ENCODE measurements at regions not wholly inside any gene's neighbourhood (a gene's known extent, or its start where the extent isn't known, plus 50 kb on each side); places are given as distances from the start of the nearest gene placed in this dataset.

- TF ChIP-seq TAF1 (IDR thresholded peaks at IDR 0.05; ENCODE audit: low read depth, low read length) = no peak
- DNase-seq (ENCODE audit: insufficient read length, low spot score) = no peak
- no peak for FAIRE-seq
Measured at GRCh38 chr21:15132781-15133180, 68.0 kb upstream of the NRIP1 start.

- TF ChIP-seq PAX5 (IDR thresholded peaks at IDR 0.05; ENCODE audit: insufficient read depth, low read length, severe bottlenecking) (no peak), SPI1 (IDR thresholded peaks at IDR 0.05; ENCODE audit: low read depth, low read length) (no peak), POU2F2 (IDR thresholded peaks at IDR 0.05; ENCODE audit: low read depth, low read length) (no peak), TAF1 (IDR thresholded peaks at IDR 0.05; ENCODE audit: low read depth, low read length) (no peak), POLR2AphosphoS5 (IDR thresholded peaks at IDR 0.05; ENCODE audit: low read depth, low read length) (no peak), POLR2A (IDR thresholded peaks at IDR 0.05; ENCODE audit: low read depth, low read length) (no peak)
- FAIRE-seq (no peak), DNase-seq (ENCODE audit: insufficient read length, low spot score) (no peak)
Measured at GRCh38 chr21:15134701-15135470, 70.1 kb upstream of the NRIP1 start.

GRCh38 chr21:15135867-15136629, 71.2 kb upstream of the NRIP1 start:
- DNase-seq (ENCODE audit: insufficient read length, low spot score) = no peak
- no peak for FAIRE-seq
- TF ChIP-seq SPI1 (IDR thresholded peaks at IDR 0.05; ENCODE audit: low read depth, low read length) (no peak), TAF1 (IDR thresholded peaks at IDR 0.05; ENCODE audit: low read depth, low read length) (no peak), POLR2A (IDR thresholded peaks at IDR 0.05; ENCODE audit: low read depth, low read length) (no peak), PAX5 (IDR thresholded peaks at IDR 0.05; ENCODE audit: insufficient read depth, low read length, severe bottlenecking) (no peak), POU2F2 (IDR thresholded peaks at IDR 0.05; ENCODE audit: low read depth, low read length) (no peak), POLR2AphosphoS5 (IDR thresholded peaks at IDR 0.05; ENCODE audit: low read depth, low read length) (no peak)

- no peak for TF ChIP-seq POLR2AphosphoS5 (IDR thresholded peaks at IDR 0.05; ENCODE audit: low read depth, low read length)
- TF ChIP-seq PAX5 (IDR thresholded peaks at IDR 0.05; ENCODE audit: insufficient read depth, low read length, severe bottlenecking) = no peak
- no peak for TF ChIP-seq POLR2A (IDR thresholded peaks at IDR 0.05; ENCODE audit: low read depth, low read length)
- no peak for TF ChIP-seq POU2F2 (IDR thresholded peaks at IDR 0.05; ENCODE audit: low read depth, low read length)
- TF ChIP-seq SPI1 (IDR thresholded peaks at IDR 0.05; ENCODE audit: low read depth, low read length) = no peak
- TF ChIP-seq TAF1 (IDR thresholded peaks at IDR 0.05; ENCODE audit: low read depth, low read length) = no peak
- DNase-seq (ENCODE audit: insufficient read length, low spot score) = no peak
- FAIRE-seq = no peak
Measured at GRCh38 chr21:15138490-15138889, 73.7 kb upstream of the NRIP1 start.

GRCh38 chr21:15139898-15140297, 75.1 kb upstream of the NRIP1 start:
- no peak for FAIRE-seq
- DNase-seq (ENCODE audit: insufficient read length, low spot score) = no peak
- TF ChIP-seq POLR2A (IDR thresholded peaks at IDR 0.05; ENCODE audit: low read depth, low read length) = no peak
- no peak for TF ChIP-seq POLR2AphosphoS5 (IDR thresholded peaks at IDR 0.05; ENCODE audit: low read depth, low read length)
- no peak for TF ChIP-seq POU2F2 (IDR thresholded peaks at IDR 0.05; ENCODE audit: low read depth, low read length)

GRCh38 chr21:15140321-15141019, 75.7 kb upstream of the NRIP1 start:
- FAIRE-seq = no peak
- DNase-seq (ENCODE audit: insufficient read length, low spot score) = no peak
- TF ChIP-seq PAX5 (IDR thresholded peaks at IDR 0.05; ENCODE audit: insufficient read depth, low read length, severe bottlenecking) (no peak), POLR2A (IDR thresholded peaks at IDR 0.05; ENCODE audit: low read depth, low read length) (no peak), POU2F2 (IDR thresholded peaks at IDR 0.05; ENCODE audit: low read depth, low read length) (no peak), TAF1 (IDR thresholded peaks at IDR 0.05; ENCODE audit: low read depth, low read length) (no peak), SPI1 (IDR thresholded peaks at IDR 0.05; ENCODE audit: low read depth, low read length) (no peak), POLR2AphosphoS5 (IDR thresholded peaks at IDR 0.05; ENCODE audit: low read depth, low read length) (no peak)

GRCh38 chr21:15141261-15141970, 76.6 kb upstream of the NRIP1 start:
- no peak for DNase-seq (ENCODE audit: insufficient read length, low spot score)
- no peak for FAIRE-seq
- TF ChIP-seq PAX5 (IDR thresholded peaks at IDR 0.05; ENCODE audit: insufficient read depth, low read length, severe bottlenecking) = no peak
- TF ChIP-seq POLR2A (IDR thresholded peaks at IDR 0.05; ENCODE audit: low read depth, low read length) = no peak
- TF ChIP-seq POU2F2 (IDR thresholded peaks at IDR 0.05; ENCODE audit: low read depth, low read length) = no peak
- TF ChIP-seq TAF1 (IDR thresholded peaks at IDR 0.05; ENCODE audit: low read depth, low read length) = no peak
- TF ChIP-seq SPI1 (IDR thresholded peaks at IDR 0.05; ENCODE audit: low read depth, low read length) = no peak
- no peak for TF ChIP-seq POLR2AphosphoS5 (IDR thresholded peaks at IDR 0.05; ENCODE audit: low read depth, low read length)

- no peak for TF ChIP-seq SPI1 (IDR thresholded peaks at IDR 0.05; ENCODE audit: low read depth, low read length)
- TF ChIP-seq PAX5 (IDR thresholded peaks at IDR 0.05; ENCODE audit: insufficient read depth, low read length, severe bottlenecking) = no peak
- TF ChIP-seq POLR2AphosphoS5 (IDR thresholded peaks at IDR 0.05; ENCODE audit: low read depth, low read length) = no peak
- TF ChIP-seq POLR2A (IDR thresholded peaks at IDR 0.05; ENCODE audit: low read depth, low read length) = no peak
- TF ChIP-seq POU2F2 (IDR thresholded peaks at IDR 0.05; ENCODE audit: low read depth, low read length) = no peak
- no peak for TF ChIP-seq TAF1 (IDR thresholded peaks at IDR 0.05; ENCODE audit: low read depth, low read length)
- FAIRE-seq = no peak
- DNase-seq (ENCODE audit: insufficient read length, low spot score) = no peak
Measured at GRCh38 chr21:15144026-15144425, 79.2 kb upstream of the NRIP1 start.

GRCh38 chr21:15148437-15148836, 83.6 kb upstream of the NRIP1 start:
- FAIRE-seq = no peak
- no peak for DNase-seq (ENCODE audit: insufficient read length, low spot score)
- TF ChIP-seq POLR2AphosphoS5 (IDR thresholded peaks at IDR 0.05; ENCODE audit: low read depth, low read length) (no peak), PAX5 (IDR thresholded peaks at IDR 0.05; ENCODE audit: insufficient read depth, low read length, severe bottlenecking) (no peak), POU2F2 (IDR thresholded peaks at IDR 0.05; ENCODE audit: low read depth, low read length) (no peak), TAF1 (IDR thresholded peaks at IDR 0.05; ENCODE audit: low read depth, low read length) (no peak)
